ENCODE measurements at regions not wholly inside any gene's neighbourhood (a gene's known extent, or its start where the extent isn't known, plus 50 kb on each side); places are given as distances from the start of the nearest gene placed in this dataset.

DNA sequence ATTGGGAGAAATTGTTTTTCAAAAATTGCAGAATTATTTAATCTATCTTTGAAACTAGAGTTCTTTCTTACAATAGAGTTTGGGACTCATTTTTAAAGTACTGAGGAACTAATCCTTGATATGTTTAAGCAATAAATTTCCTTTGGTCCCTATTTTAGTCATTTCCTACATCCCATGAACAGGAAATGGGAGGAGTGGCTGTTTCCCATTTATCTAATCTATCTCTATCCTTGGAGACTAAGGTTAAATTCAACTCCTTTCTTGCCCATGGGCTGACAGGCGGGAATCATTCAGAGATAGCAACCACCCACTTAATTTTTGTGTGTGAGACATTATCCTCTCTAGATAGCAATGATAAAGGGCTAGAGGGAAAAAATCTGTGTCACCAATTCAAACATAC is 131.6 kb upstream of the EMCN start:
- TF ChIP-seq, protein P1, sequence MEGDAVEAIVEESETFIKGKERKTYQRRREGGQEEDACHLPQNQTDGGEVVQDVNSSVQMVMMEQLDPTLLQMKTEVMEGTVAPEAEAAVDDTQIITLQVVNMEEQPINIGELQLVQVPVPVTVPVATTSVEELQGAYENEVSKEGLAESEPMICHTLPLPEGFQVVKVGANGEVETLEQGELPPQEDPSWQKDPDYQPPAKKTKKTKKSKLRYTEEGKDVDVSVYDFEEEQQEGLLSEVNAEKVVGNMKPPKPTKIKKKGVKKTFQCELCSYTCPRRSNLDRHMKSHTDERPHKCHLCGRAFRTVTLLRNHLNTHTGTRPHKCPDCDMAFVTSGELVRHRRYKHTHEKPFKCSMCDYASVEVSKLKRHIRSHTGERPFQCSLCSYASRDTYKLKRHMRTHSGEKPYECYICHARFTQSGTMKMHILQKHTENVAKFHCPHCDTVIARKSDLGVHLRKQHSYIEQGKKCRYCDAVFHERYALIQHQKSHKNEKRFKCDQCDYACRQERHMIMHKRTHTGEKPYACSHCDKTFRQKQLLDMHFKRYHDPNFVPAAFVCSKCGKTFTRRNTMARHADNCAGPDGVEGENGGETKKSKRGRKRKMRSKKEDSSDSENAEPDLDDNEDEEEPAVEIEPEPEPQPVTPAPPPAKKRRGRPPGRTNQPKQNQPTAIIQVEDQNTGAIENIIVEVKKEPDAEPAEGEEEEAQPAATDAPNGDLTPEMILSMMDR (conservative IDR thresholded peaks at IDR 0.05): no peak
- TF ChIP-seq ZFX (IDR thresholded peaks at IDR 0.05): no peak
